WTC11 (cell line): ENCODE measurements at regions not wholly inside any gene's neighbourhood (a gene's known extent, or its start where the extent isn't known, plus 50 kb on each side); places are given as distances from the start of the nearest gene placed in this dataset.

Experiments used
- ATAC-seq: fragments of 200-7000 bp; cut with Tn5 transposase; 2 replicates; pipeline ENCODE4 v1.10.0; 2021; ENCODE audit warnings: mild to moderate bottlenecking, moderate library complexity
- CTCF ChIA-PET: fragments of 300-600 bp; sonication (Branson Sonifier 250); formaldehyde crosslinking; loops from one replicate; lab custom pipeline; 2021; ENCODE audit warnings: antibody characterized with exemption; lab: Charles Lee
- POLR2A ChIA-PET: fragments of 350-600 bp; sonication (Branson Sonifier 250); formaldehyde crosslinking; loops from one replicate; lab custom pipeline; 2021; ENCODE audit warnings: antibody characterized with exemption; lab: Charles Lee
- DNase-seq: peaks from one replicate; pipeline ENCODE4 v3.0.0; 2021; ENCODE audit warnings: low spot score
- H3K27ac Mint-ChIP-seq: 2 replicates; pipeline ENCODE4 v1.8.0; 2021; ENCODE audit warnings: mixed read lengths
- H3K27me3 Mint-ChIP-seq: 2 replicates; pipeline ENCODE4 v1.8.0; 2021; ENCODE audit warnings: low read depth, mild to moderate bottlenecking, moderate library complexity, mixed read lengths
- H3K36me3 Mint-ChIP-seq: 2 replicates; pipeline ENCODE4 v1.8.0; 2021; ENCODE audit warnings: mixed read lengths
- H3K4me1 Mint-ChIP-seq: 2 replicates; pipeline ENCODE4 v1.8.0; 2022; ENCODE audit warnings: mixed read lengths
- H3K4me3 Mint-ChIP-seq: 2 replicates; pipeline ENCODE4 v1.8.0; 2021; ENCODE audit warnings: mild to moderate bottlenecking, moderate library complexity, mixed read lengths
- H3K9me3 Mint-ChIP-seq: 2 replicates; pipeline ENCODE4 v1.8.0; 2021; ENCODE audit warnings: mixed read lengths
- AR ChIP-seq: fragments of 250-450 bp; sonication (Bioruptor Pico); IDR thresholded peaks from 2 replicates; pipeline ENCODE4 v1.9.0; 2021; ENCODE audit warnings: mild to moderate bottlenecking
- ATF3 ChIP-seq: sonication (generic); formaldehyde crosslinking; conservative IDR thresholded peaks from 2 replicates; pipeline ENCODE4 v1.8.1; 2022; ENCODE audit warnings: mild to moderate bottlenecking, missing genetic modification reagents
- CREM ChIP-seq: sonication (generic); formaldehyde crosslinking; IDR thresholded peaks from 2 replicates; pipeline ENCODE4 v1.8.1; 2022; ENCODE audit warnings: mild to moderate bottlenecking, missing genetic modification reagents, moderate library complexity
- CTCF ChIP-seq: fragments of 200-600 bp; IDR thresholded peaks from 2 replicates; pipeline ENCODE4 v1.8.0; 2022; ENCODE audit warnings: antibody characterized with exemption
- FOXJ3 ChIP-seq: sonication (generic); formaldehyde crosslinking; IDR thresholded peaks from 2 replicates; pipeline ENCODE4 v1.9.0; 2021; ENCODE audit warnings: missing genetic modification reagents, mild to moderate bottlenecking, borderline replicate concordance
- FOXP1 ChIP-seq: sonication (generic); formaldehyde crosslinking; IDR thresholded peaks from 2 replicates; pipeline ENCODE4 v1.8.0; 2022; ENCODE audit warnings: missing genetic modification reagents, mild to moderate bottlenecking, moderate library complexity, borderline replicate concordance
- KAT7 ChIP-seq: sonication (generic); formaldehyde crosslinking; IDR thresholded peaks from 2 replicates; pipeline ENCODE4 v1.8.1; 2023; ENCODE audit warnings: missing genetic modification reagents, mild to moderate bottlenecking, borderline replicate concordance
- NR3C1 ChIP-seq: sonication (generic); formaldehyde crosslinking; conservative IDR thresholded peaks from 2 replicates; pipeline ENCODE4 v1.8.1; 2023; ENCODE audit warnings: low read depth, mild to moderate bottlenecking, missing genetic modification reagents
- USF2 ChIP-seq: sonication (generic); formaldehyde crosslinking; IDR thresholded peaks from 2 replicates; pipeline ENCODE4 v1.8.1; 2023; ENCODE audit warnings: mild to moderate bottlenecking, missing genetic modification reagents, moderate library complexity
- ZNF219 ChIP-seq: sonication (generic); formaldehyde crosslinking; IDR thresholded peaks from 2 replicates; pipeline ENCODE4 v1.8.0; 2023; ENCODE audit warnings: missing genetic modification reagents, mild to moderate bottlenecking, borderline replicate concordance
- ZNF396 ChIP-seq: fragments of 250-450 bp; sonication (Bioruptor Pico); IDR thresholded peaks from 2 replicates; pipeline ENCODE4 v1.8.0; 2021; ENCODE audit warnings: mild to moderate bottlenecking, moderate library complexity, borderline replicate concordance
- ZNF425 ChIP-seq: fragments of 250-450 bp; sonication (Bioruptor Pico); conservative IDR thresholded peaks from 2 replicates; pipeline ENCODE4 v1.9.0; 2021; ENCODE audit warnings: mild to moderate bottlenecking
- ZNF512 ChIP-seq: sonication (generic); formaldehyde crosslinking; IDR thresholded peaks from 2 replicates; pipeline ENCODE4 v1.8.1; 2022; ENCODE audit warnings: missing genetic modification reagents, borderline replicate concordance

- TF ChIP-seq ZNF512 (CRISPR knock-in tag) (no peak), FOXP1 (no peak), FOXJ3 (no peak), USF2 (no peak), AR (no peak)
Measured at GRCh38 chr2:144163592-144163991, 356.3 kb downstream of the ZEB2 start (continued).

- CTCF ChIA-PET, result interaction anchor here (0.5 to 1.3 kb wide), 10 partner anchors 8 to 341 kb away, joined by 3 to 6 read pairs (median 4); no protein-coding TSS in a partner anchor
- DNase-seq (peak; percentile 61), ATAC-seq (peak; percentile 97)
- Mint-ChIP-seq H3K27ac (no peak overlapping the region), H3K9me3 (no peaks in the 10 kb centered on the region), H3K4me3 (no peak overlapping the region), H3K36me3 (no peaks in the 10 kb centered on the region), H3K27me3 (no peaks in the 10 kb centered on the region), H3K4me1 (peaks cover 10% of the 10 kb centered on the region)
- TF ChIP-seq NR3C1 (CRISPR knock-in tag) (no peak), CTCF (peak; percentile 60)
- POLR2A ChIA-PET, result no interaction called here
Measured at GRCh38 chr2:144162652-144163051, 357.3 kb downstream of the ZEB2 start.

GRCh38 chr2:144161061-144161460 lies 358.9 kb downstream of the ZEB2 start:
- no peak overlapping the region for H3K4me3 Mint-ChIP-seq
- ChIA-PET CTCF (no interaction called here), POLR2A (no interaction called here)
- peaks cover 19% of the 10 kb centered on the region for H3K4me1 Mint-ChIP-seq
- ATAC-seq (no peak), DNase-seq (no peak)
- H3K36me3 Mint-ChIP-seq, result no peaks in the 10 kb centered on the region
- H3K9me3 Mint-ChIP-seq, result no peaks in the 10 kb centered on the region
- TF ChIP-seq ZNF396 (CRISPR knock-in tag) (no peak), ZNF512 (CRISPR knock-in tag) (no peak)
- no peaks in the 10 kb centered on the region for H3K27me3 Mint-ChIP-seq
- no peak overlapping the region for H3K27ac Mint-ChIP-seq

GRCh38 chr2:144159240-144159639 lies 360.7 kb downstream of the ZEB2 start:
- Mint-ChIP-seq H3K27me3 (no peaks in the 10 kb centered on the region), H3K4me3 (no peak overlapping the region), H3K27ac (no peak overlapping the region), H3K36me3 (no peaks in the 10 kb centered on the region), H3K9me3 (no peaks in the 10 kb centered on the region), H3K4me1 (peaks cover 19% of the 10 kb centered on the region)
- DNase-seq, result no peak
- no peak for ATAC-seq
- TF ChIP-seq ATF3 (no peak), NR3C1 (CRISPR knock-in tag) (no peak), ZNF425 (no peak), CREM (CRISPR knock-in tag) (no peak), KAT7 (CRISPR knock-in tag) (no peak), ZNF219 (CRISPR knock-in tag) (no peak)
- POLR2A ChIA-PET, result no interaction called here
- CTCF ChIA-PET, result no interaction called here
